Peyer's patch (tissue), 4 donors: ENCODE measurements at regions not wholly inside any gene's neighbourhood (a gene's known extent, or its start where the extent isn't known, plus 50 kb on each side); places are given as distances from the start of the nearest gene placed in this dataset.

Experiments
- POLR2A ChIP-seq, 2 donors: fragments of 450-650 bp; IDR thresholded peaks; one replicate each; pipeline ENCODE4 v1.5.1; 2017; ENCODE audit warnings: antibody characterized with exemption in 2 of 2, mild to moderate bottlenecking in 2 of 2, moderate library complexity in 2 of 2
- TF ChIP-seq, protein P1 (sequence below), 6 experiments: fragments of 450-650 bp in 4 of 6; fragments of 200-600 bp in 2 of 6; sonication (generic) in 1 of 6; IDR thresholded peaks; one replicate each; pipeline ENCODE4 v1.5.1; 2017 to 2019; ENCODE audit warnings: antibody characterized with exemption in 6 of 6, mild to moderate bottlenecking in 3 of 6, moderate library complexity in 1 of 6

DNA sequence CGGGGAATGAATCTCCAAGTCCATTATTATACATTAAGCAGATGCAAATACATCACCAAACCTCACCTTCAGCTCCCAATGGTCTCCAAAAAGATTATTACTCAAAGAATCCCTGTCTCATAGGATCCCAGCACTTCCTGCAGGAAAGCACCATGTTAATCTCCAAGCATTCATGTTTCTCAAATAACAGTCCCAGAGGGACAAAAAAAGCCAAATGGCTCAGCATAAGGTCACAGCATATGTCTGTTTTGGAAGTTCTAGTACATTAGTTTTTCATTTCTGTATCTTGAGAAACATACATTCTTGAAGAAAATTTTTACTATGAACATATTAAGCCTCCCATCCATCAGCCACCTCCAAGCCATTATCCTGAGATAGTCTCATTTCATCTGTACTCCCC is 103.3 kb downstream of the METTL4 start:
- TF ChIP-seq, protein P1, sequence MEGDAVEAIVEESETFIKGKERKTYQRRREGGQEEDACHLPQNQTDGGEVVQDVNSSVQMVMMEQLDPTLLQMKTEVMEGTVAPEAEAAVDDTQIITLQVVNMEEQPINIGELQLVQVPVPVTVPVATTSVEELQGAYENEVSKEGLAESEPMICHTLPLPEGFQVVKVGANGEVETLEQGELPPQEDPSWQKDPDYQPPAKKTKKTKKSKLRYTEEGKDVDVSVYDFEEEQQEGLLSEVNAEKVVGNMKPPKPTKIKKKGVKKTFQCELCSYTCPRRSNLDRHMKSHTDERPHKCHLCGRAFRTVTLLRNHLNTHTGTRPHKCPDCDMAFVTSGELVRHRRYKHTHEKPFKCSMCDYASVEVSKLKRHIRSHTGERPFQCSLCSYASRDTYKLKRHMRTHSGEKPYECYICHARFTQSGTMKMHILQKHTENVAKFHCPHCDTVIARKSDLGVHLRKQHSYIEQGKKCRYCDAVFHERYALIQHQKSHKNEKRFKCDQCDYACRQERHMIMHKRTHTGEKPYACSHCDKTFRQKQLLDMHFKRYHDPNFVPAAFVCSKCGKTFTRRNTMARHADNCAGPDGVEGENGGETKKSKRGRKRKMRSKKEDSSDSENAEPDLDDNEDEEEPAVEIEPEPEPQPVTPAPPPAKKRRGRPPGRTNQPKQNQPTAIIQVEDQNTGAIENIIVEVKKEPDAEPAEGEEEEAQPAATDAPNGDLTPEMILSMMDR (IDR thresholded peaks at IDR 0.05) = no peak
- no peak for TF ChIP-seq POLR2A (IDR thresholded peaks at IDR 0.05)
